SK-N-SH treated with all-trans-retinoic acid at 6 μM for 48 hours (cell line): ENCODE measurements at regions not wholly inside any gene's neighbourhood (a gene's known extent, or its start where the extent isn't known, plus 50 kb on each side); places are given as distances from the start of the nearest gene placed in this dataset.

Source experiments
- ATAC-seq: fragments of 200-7000 bp; cut with Tn5 transposase; 3 replicates; pipeline ENCODE4 v1.9.1; 2020; ENCODE audit warnings: mild to moderate bottlenecking, moderate library complexity
- ARNTL ChIP-seq: fragments of 450-650 bp; formaldehyde crosslinking; IDR thresholded peaks from 2 replicates; pipeline ENCODE4 v1.5.0; 2020; ENCODE audit warnings: low read depth, mild to moderate bottlenecking, moderate library complexity, borderline replicate concordance
- BACH2 ChIP-seq: fragments of 250-450 bp; sonication (Bioruptor Pico); IDR thresholded peaks from 2 replicates; pipeline ENCODE4 v1.9.0; 2021; ENCODE audit warnings: mild to moderate bottlenecking, borderline replicate concordance
- CREB5 ChIP-seq: fragments of 250-450 bp; sonication (Bioruptor Pico); IDR thresholded peaks from 2 replicates; pipeline ENCODE4 v1.5.1; 2020; ENCODE audit warnings: low read depth, mild to moderate bottlenecking, moderate library complexity
- CSDC2 ChIP-seq: fragments of 250-450 bp; sonication (Bioruptor Pico); IDR thresholded peaks from 2 replicates; pipeline ENCODE4 v1.5.0; 2020; ENCODE audit warnings: mild to moderate bottlenecking, moderate library complexity
- GLIS3 ChIP-seq: fragments of 250-450 bp; sonication (Bioruptor Pico); IDR thresholded peaks from 2 replicates; pipeline ENCODE4 v1.5.0; 2020; ENCODE audit warnings: mild to moderate bottlenecking, moderate library complexity
- ISL1 ChIP-seq: fragments of 250-450 bp; sonication (Bioruptor Pico); IDR thresholded peaks from 2 replicates; pipeline ENCODE4 v2.1.2; 2022; ENCODE audit warnings: mild to moderate bottlenecking, moderate library complexity
- OSR1 ChIP-seq: fragments of 250-450 bp; sonication (Bioruptor Pico); IDR thresholded peaks from 2 replicates; pipeline ENCODE4 v1.8.0; 2022; ENCODE audit warnings: moderate library complexity, mild to moderate bottlenecking, inconsistent platforms
- POU6F1 ChIP-seq: fragments of 250-450 bp; sonication (Bioruptor Pico); IDR thresholded peaks from 2 replicates; pipeline ENCODE4 v1.8.0; 2021; ENCODE audit warnings: low read depth, mild to moderate bottlenecking, moderate library complexity, borderline replicate concordance
- PPARA ChIP-seq: fragments of 250-450 bp; sonication (Bioruptor Pico); IDR thresholded peaks from 2 replicates; pipeline ENCODE4 v1.5.0; 2020; ENCODE audit warnings: mild to moderate bottlenecking, borderline replicate concordance
- RARB ChIP-seq: fragments of 250-450 bp; sonication (Bioruptor Pico); IDR thresholded peaks from 2 replicates; pipeline ENCODE4 v1.8.0; 2021; ENCODE audit warnings: mild to moderate bottlenecking, moderate library complexity
- SNAI2 ChIP-seq: fragments of 250-450 bp; sonication (Bioruptor Pico); IDR thresholded peaks from 2 replicates; pipeline ENCODE4 v1.5.0; 2020; ENCODE audit warnings: mild to moderate bottlenecking, moderate library complexity
- TCF4 ChIP-seq: fragments of 250-450 bp; sonication (Bioruptor Pico); IDR thresholded peaks from 2 replicates; pipeline ENCODE4 v1.8.0; 2021; ENCODE audit warnings: mild to moderate bottlenecking, moderate library complexity, borderline replicate concordance
- TOX ChIP-seq: fragments of 250-450 bp; sonication (Bioruptor Pico); IDR thresholded peaks from 2 replicates; pipeline ENCODE4 v1.8.0; 2021; ENCODE audit warnings: mild to moderate bottlenecking, moderate library complexity, borderline replicate concordance
- ZC3H10 ChIP-seq: fragments of 250-450 bp; sonication (Bioruptor Pico); IDR thresholded peaks from 2 replicates; pipeline ENCODE4 v1.5.1; 2021; ENCODE audit warnings: mild to moderate bottlenecking, moderate library complexity
- ZFP3 ChIP-seq: fragments of 250-450 bp; sonication (Bioruptor Pico); IDR thresholded peaks from 2 replicates; pipeline ENCODE4 v1.5.0; 2020; ENCODE audit warnings: mild to moderate bottlenecking, moderate library complexity
- ZFP30 ChIP-seq: fragments of 450-650 bp; formaldehyde crosslinking; IDR thresholded peaks from 2 replicates; pipeline ENCODE4 v1.5.0; 2022; ENCODE audit warnings: mild to moderate bottlenecking, moderate library complexity
- ZNF565 ChIP-seq: fragments of 450-650 bp; formaldehyde crosslinking; conservative IDR thresholded peaks from 2 replicates; pipeline ENCODE4 v1.5.0; 2020; ENCODE audit warnings: low read depth, mild to moderate bottlenecking, moderate library complexity
- ZNF70 ChIP-seq: fragments of 450-650 bp; formaldehyde crosslinking; IDR thresholded peaks from 2 replicates; pipeline ENCODE4 v1.5.0; 2020; ENCODE audit warnings: mild to moderate bottlenecking, moderate library complexity
- ZNF8 ChIP-seq: fragments of 450-650 bp; formaldehyde crosslinking; IDR thresholded peaks from 2 replicates; pipeline ENCODE4 v1.5.0; 2020; ENCODE audit warnings: mild to moderate bottlenecking, moderate library complexity
- TF ChIP-seq, protein P1 (sequence below): fragments of 250-450 bp; sonication (Bioruptor Pico); IDR thresholded peaks from 2 replicates; pipeline ENCODE4 v1.8.0; 2020; ENCODE audit warnings: mild to moderate bottlenecking, moderate library complexity, borderline replicate concordance
- TF ChIP-seq, protein P2 (sequence below): fragments of 250-450 bp; sonication (Bioruptor Pico); IDR thresholded peaks from 2 replicates; pipeline ENCODE4 v1.5.1; 2021; ENCODE audit warnings: mild to moderate bottlenecking, moderate library complexity

DNA sequence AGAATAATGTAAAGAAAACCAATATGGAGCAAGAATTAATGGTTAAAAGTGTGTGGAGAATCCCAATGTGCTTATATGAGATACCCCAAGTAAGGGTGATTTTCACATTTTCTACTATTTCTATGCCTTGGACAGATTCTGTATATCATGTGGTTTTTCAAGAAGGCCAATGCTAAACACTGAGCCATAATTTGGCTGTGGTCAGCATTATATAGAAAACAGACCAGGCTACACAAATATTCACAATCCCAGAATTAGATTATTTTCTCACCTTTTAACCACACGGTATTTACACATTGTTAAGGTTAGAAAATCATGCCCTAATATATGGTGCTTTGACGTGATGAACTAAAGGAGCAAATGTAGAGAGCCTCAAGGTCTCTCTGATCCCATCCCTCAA is 277.4 kb upstream of the LRATD1 start:
- ATAC-seq = no peak
- no peak for TF ChIP-seq ISL1 (CRISPR knock-in tag)
- no peak for TF ChIP-seq ZNF70 (CRISPR knock-in tag)

DNA sequence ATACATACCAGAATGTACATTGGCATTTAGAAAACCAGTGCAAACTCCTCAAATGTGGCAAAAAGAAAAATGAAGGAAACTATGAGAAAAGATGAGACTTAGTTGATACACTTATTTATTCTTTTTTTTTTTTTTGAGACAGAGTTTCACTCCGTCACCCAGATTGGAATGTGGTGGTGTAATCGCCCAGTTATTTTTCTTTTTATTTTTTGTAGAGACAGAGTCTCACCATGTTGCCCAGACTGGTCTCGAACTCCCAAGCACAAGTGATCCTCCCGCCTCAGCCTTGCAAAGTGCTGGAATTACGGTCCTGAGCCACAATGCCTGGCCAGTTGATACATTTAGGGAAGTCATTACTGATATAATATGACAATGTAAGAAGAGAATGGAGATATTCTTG is 274.2 kb upstream of the LRATD1 start:
- no peak for TF ChIP-seq BACH2 (CRISPR knock-in tag)
- no peak for TF ChIP-seq ZNF8 (CRISPR knock-in tag)
- TF ChIP-seq ARNTL (CRISPR knock-in tag) = no peak
- no peak for TF ChIP-seq ZFP30 (CRISPR knock-in tag)
- no peak for TF ChIP-seq ISL1 (CRISPR knock-in tag)
- TF ChIP-seq SNAI2 (CRISPR knock-in tag) = no peak
- TF ChIP-seq PPARA (CRISPR knock-in tag) = no peak
- no peak for TF ChIP-seq TOX (CRISPR knock-in tag)
- TF ChIP-seq POU6F1 (CRISPR knock-in tag) = no peak
- TF ChIP-seq TCF4 = no peak
- no peak for TF ChIP-seq CSDC2
- no peak for TF ChIP-seq ZC3H10
- TF ChIP-seq ZNF565 (CRISPR knock-in tag) = no peak
- TF ChIP-seq, protein P1, sequence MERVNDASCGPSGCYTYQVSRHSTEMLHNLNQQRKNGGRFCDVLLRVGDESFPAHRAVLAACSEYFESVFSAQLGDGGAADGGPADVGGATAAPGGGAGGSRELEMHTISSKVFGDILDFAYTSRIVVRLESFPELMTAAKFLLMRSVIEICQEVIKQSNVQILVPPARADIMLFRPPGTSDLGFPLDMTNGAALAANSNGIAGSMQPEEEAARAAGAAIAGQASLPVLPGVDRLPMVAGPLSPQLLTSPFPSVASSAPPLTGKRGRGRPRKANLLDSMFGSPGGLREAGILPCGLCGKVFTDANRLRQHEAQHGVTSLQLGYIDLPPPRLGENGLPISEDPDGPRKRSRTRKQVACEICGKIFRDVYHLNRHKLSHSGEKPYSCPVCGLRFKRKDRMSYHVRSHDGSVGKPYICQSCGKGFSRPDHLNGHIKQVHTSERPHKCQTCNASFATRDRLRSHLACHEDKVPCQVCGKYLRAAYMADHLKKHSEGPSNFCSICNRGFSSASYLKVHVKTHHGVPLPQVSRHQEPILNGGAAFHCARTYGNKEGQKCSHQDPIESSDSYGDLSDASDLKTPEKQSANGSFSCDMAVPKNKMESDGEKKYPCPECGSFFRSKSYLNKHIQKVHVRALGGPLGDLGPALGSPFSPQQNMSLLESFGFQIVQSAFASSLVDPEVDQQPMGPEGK (CRISPR knock-in tag) = no peak
- no peak for TF ChIP-seq GLIS3 (CRISPR knock-in tag)
- TF ChIP-seq, all 23 proteins: peak for 0
- no peak for ATAC-seq

DNA sequence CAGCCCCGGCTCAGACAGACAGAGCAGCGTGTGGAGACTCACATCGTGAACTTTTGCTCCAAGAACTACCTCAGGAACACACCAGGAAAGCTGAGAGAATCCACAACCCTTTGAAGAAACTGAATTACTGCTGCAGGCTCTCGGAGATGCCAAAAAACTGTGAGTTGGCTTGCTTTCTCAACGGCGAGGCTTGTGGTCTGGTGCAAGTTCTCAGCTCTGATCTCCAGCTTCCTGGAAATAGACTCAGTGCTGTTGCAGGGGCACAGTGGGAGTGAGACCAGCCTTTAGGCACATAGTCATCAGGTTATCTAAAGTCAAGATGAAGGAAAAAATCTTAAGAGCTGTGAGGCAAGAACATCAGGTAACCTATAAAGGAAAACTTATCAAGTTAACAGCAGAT is 273.7 kb upstream of the LRATD1 start:
- TF ChIP-seq ZFP30 (CRISPR knock-in tag) (no peak), ZNF8 (CRISPR knock-in tag) (no peak), ZFP3 (CRISPR knock-in tag) (no peak), ZNF70 (CRISPR knock-in tag) (no peak), BACH2 (CRISPR knock-in tag) (no peak), ZC3H10 (no peak), CSDC2 (no peak), ZNF565 (CRISPR knock-in tag) (no peak), ARNTL (CRISPR knock-in tag) (no peak), PPARA (CRISPR knock-in tag) (no peak), ISL1 (CRISPR knock-in tag) (no peak), TOX (CRISPR knock-in tag) (no peak), CREB5 (CRISPR knock-in tag) (no peak), OSR1 (no peak), TCF4 (no peak), POU6F1 (CRISPR knock-in tag) (no peak), RARB (CRISPR knock-in tag) (no peak), SNAI2 (CRISPR knock-in tag) (no peak), GLIS3 (CRISPR knock-in tag) (no peak)
- TF ChIP-seq, protein P2, sequence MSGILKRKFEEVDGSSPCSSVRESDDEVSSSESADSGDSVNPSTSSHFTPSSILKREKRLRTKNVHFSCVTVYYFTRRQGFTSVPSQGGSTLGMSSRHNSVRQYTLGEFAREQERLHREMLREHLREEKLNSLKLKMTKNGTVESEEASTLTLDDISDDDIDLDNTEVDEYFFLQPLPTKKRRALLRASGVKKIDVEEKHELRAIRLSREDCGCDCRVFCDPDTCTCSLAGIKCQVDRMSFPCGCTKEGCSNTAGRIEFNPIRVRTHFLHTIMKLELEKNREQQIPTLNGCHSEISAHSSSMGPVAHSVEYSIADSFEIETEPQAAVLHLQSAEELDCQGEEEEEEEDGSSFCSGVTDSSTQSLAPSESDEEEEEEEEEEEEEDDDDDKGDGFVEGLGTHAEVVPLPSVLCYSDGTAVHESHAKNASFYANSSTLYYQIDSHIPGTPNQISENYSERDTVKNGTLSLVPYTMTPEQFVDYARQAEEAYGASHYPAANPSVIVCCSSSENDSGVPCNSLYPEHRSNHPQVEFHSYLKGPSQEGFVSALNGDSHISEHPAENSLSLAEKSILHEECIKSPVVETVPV (CRISPR knock-in tag) = no peak
- ATAC-seq = no peak
